Progenitor cell of endocrine pancreas (in vitro differentiated cells): ENCODE measurements at regions not wholly inside any gene's neighbourhood (a gene's known extent, or its start where the extent isn't known, plus 50 kb on each side); places are given as distances from the start of the nearest gene placed in this dataset.
"Not testable (repeated sequence)": the region's sequence is repeated elsewhere in the genome, so short reads cannot be mapped to it uniquely, and the experiment has no call there.

ENCODE experiments used
- DNase-seq: peaks from one replicate; pipeline ENCODE4 v3.0.0; 2021; ENCODE audit warnings: low spot score; ENCODE audit not compliant: unreplicated experiment
- H3K27ac Mint-ChIP-seq: 2 replicates; pipeline ENCODE4 v1.8.0; 2021; ENCODE audit warnings: mild to moderate bottlenecking, moderate library complexity, mixed read lengths
- H3K27me3 Mint-ChIP-seq: 2 replicates; pipeline ENCODE4 v1.8.0; 2021; ENCODE audit warnings: mixed read lengths
- H3K36me3 Mint-ChIP-seq: 2 replicates; pipeline ENCODE4 v1.8.0; 2022; ENCODE audit warnings: mixed read lengths; ENCODE audit not compliant: insufficient read depth
- H3K4me1 Mint-ChIP-seq: 2 replicates; pipeline ENCODE4 v1.8.0; 2021; ENCODE audit warnings: low read depth, mixed read lengths
- H3K4me3 Mint-ChIP-seq: 2 replicates; pipeline ENCODE4 v1.8.0; 2021; ENCODE audit warnings: low read depth, mild to moderate bottlenecking, moderate library complexity, mixed read lengths
- H3K9me3 Mint-ChIP-seq: 2 replicates; pipeline ENCODE4 v1.8.0; 2021; ENCODE audit warnings: low read depth, mixed read lengths
- TF ChIP-seq, protein P1 (sequence below): fragments of 200-600 bp; sonication (generic); IDR thresholded peaks from one replicate; pipeline ENCODE4 v1.5.0; 2021; ENCODE audit warnings: antibody characterized with exemption, mild to moderate bottlenecking; ENCODE audit not compliant: unreplicated experiment

DNA sequence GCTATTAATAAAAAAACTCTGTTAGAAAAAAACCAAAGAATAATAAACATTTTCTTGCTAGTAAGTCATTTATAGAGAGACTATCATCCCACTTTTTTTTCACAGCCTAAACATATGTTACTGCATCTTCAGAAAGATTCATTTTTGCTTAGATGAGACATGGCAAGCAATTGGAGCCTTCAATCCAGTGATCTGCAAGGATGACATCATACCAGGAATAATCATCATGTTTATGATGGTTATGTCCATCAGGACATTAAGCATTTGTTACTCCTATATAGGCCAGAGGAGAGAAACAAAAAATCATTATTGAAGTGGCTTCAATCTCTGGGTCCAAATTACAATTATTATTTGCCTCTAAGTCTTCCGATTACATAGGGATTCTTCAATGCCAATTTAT lies 626.3 kb upstream of the CCNG1 start:
- Mint-ChIP-seq H3K4me1 (no peaks in the 10 kb centered on the region), H3K27me3 (no peaks in the 10 kb centered on the region), H3K27ac (no peak overlapping the region), H3K9me3 (no peaks in the 10 kb centered on the region), H3K36me3 (no peaks in the 10 kb centered on the region), H3K4me3 (no peak overlapping the region)
- TF ChIP-seq, protein P1, sequence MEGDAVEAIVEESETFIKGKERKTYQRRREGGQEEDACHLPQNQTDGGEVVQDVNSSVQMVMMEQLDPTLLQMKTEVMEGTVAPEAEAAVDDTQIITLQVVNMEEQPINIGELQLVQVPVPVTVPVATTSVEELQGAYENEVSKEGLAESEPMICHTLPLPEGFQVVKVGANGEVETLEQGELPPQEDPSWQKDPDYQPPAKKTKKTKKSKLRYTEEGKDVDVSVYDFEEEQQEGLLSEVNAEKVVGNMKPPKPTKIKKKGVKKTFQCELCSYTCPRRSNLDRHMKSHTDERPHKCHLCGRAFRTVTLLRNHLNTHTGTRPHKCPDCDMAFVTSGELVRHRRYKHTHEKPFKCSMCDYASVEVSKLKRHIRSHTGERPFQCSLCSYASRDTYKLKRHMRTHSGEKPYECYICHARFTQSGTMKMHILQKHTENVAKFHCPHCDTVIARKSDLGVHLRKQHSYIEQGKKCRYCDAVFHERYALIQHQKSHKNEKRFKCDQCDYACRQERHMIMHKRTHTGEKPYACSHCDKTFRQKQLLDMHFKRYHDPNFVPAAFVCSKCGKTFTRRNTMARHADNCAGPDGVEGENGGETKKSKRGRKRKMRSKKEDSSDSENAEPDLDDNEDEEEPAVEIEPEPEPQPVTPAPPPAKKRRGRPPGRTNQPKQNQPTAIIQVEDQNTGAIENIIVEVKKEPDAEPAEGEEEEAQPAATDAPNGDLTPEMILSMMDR = no peak
- DNase-seq = no peak

DNA sequence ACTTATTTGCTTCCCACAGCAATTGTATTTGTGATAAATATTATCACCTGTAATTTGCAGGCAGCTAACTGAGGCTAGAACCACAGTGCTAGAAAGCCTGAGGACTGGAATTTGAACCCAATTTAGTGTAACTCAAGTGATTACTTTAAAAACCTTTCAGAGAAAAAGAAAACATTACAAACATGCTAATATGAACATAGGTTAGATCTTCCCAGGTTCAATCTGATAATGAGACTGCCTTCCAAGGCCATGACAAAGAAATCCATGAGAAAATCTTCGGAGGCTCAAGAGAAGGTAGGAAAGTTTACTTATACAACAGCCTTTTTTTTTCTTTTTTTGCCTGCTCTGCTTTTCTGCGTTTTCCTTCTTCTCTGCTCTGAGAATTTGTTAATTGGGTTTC lies 620.6 kb upstream of the CCNG1 start:
- Mint-ChIP-seq H3K36me3 (no peaks in the 10 kb centered on the region), H3K27ac (no peak overlapping the region), H3K4me1 (peaks cover 2% of the 10 kb centered on the region), H3K4me3 (no peak overlapping the region), H3K9me3 (no peaks in the 10 kb centered on the region), H3K27me3 (no peaks in the 10 kb centered on the region)
- TF ChIP-seq, protein P1 = no peak
- no peak for DNase-seq

DNA sequence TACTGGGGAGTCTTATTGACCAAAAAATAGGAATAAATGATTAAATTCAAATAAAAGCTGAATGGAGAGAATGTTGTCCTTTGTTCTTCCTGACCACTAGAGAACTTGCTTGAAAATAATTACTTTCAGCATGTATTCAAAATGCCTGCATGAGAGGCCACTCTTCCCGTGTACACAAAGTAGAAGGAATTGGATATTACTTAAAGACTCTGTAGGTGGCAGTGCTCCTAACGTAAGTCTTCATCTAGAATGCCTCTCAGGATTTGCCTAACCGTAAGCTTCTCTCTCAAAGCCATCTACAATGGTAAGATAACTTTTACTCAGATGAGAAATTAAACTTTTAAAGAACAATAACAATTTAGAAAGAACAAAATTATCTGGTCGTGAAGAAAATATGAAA lies 620.0 kb upstream of the CCNG1 start:
- TF ChIP-seq, protein P1 = no peak
- no peak for DNase-seq
- Mint-ChIP-seq H3K27me3 (no peaks in the 10 kb centered on the region), H3K4me3 (no peak overlapping the region), H3K27ac (no peak overlapping the region), H3K4me1 (peaks cover 2% of the 10 kb centered on the region), H3K9me3 (no peaks in the 10 kb centered on the region), H3K36me3 (no peaks in the 10 kb centered on the region)

DNA sequence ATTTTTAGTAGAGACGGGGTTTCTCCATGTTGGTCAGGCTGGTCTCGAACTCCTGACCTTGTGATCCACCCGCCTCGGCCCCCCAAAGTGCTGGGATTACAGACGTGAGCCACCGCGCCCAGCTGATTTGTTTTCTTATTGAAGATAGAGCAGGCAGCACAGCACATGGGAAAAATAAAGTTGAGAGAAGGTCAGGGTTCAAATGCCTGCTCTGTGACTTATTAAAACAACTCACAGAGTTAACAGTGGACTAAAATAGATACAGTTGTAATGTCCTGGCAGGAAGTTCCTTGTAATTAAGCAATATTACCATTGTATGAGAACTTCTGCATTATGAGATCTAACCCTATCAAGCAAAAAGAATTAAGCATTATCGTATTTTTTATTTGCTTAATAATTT lies 615.7 kb upstream of the CCNG1 start:
- not testable (repeated sequence) for H3K27me3 Mint-ChIP-seq

DNA sequence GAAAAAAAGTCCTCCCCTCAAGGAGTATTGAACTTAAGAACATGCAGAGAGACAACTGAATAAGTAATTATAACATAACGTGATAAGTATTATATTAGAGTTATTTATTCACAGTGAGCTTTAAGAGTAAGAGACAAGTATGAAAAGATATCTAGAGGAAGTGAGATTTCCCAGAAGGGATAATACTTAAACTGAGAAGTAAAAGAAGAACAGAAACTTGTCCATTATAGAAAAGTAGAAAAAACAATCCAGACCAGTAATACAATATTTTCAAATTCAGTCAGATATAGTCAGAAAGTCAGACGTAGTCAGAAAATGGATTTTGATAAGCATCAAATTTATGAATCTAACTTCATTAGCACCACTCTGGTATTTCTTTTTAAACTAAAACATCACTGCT lies 613.0 kb upstream of the CCNG1 start:
- Mint-ChIP-seq H3K27me3 (no peaks in the 10 kb centered on the region), H3K36me3 (no peaks in the 10 kb centered on the region), H3K4me1 (no peaks in the 10 kb centered on the region), H3K4me3 (no peak overlapping the region), H3K9me3 (no peaks in the 10 kb centered on the region), H3K27ac (no peak overlapping the region)
- TF ChIP-seq, protein P1 = no peak
- DNase-seq = no peak

More for the DNA sequence above, 615.7 kb upstream of the CCNG1 start:
- not testable (repeated sequence) for H3K4me1 Mint-ChIP-seq, H3K9me3 Mint-ChIP-seq, DNase-seq, H3K27ac Mint-ChIP-seq, H3K4me3 Mint-ChIP-seq, H3K36me3 Mint-ChIP-seq

DNA sequence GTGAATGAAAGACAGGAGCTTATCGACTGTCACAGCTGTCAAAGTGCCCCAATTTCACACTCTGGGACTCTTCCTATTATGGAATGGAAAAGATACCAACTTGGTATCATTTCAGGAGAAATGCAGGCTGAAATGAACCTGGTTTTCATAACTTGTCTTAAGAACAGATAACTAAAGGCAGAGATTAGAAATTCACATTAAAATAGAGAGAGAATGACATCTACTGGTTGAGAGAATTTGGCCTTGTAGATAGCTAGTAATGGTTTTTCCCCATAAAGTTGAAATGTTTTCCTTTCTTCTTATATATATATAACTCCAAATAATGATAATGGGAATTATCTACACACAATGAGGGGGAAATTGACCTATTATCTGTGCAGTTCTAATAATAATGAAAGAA lies 600.2 kb upstream of the CCNG1 start:
- no peak overlapping the region for H3K4me3 Mint-ChIP-seq
- H3K27me3 Mint-ChIP-seq = no peaks in the 10 kb centered on the region
- TF ChIP-seq, protein P1 = no peak
- no peaks in the 10 kb centered on the region for H3K36me3 Mint-ChIP-seq
- no peak for DNase-seq
- H3K27ac Mint-ChIP-seq = no peak overlapping the region
- H3K4me1 Mint-ChIP-seq = no peaks in the 10 kb centered on the region
- H3K9me3 Mint-ChIP-seq = no peaks in the 10 kb centered on the region
